ENCODE measurements at regions not wholly inside any gene's neighbourhood (a gene's known extent, or its start where the extent isn't known, plus 50 kb on each side); places are given as distances from the start of the nearest gene placed in this dataset.

- Histone ChIP-seq H3K4me1 (ENCODE audit: control insufficient read depth, insufficient read depth, low read length) (no peaks in the 10 kb centered on the region), H3K27me3 (ENCODE audit: control insufficient read depth, insufficient read depth, low read length, poor library complexity, severe bottlenecking) (no peaks in the 10 kb centered on the region), H3K9me3 (ENCODE audit: control insufficient read depth, low read length) (peaks cover 2% of the 10 kb centered on the region), H3K4me3 (ENCODE audit: insufficient read depth, low read depth, low read length) (no peak overlapping the region), H3K36me3 (ENCODE audit: control insufficient read depth, insufficient read depth, low read length) (no peaks in the 10 kb centered on the region), H3K27ac (ENCODE audit: insufficient read depth, low read depth, low read length, poor library complexity, severe bottlenecking) (no peak overlapping the region)
- WGBS, 2 experiments, result 87% methylated on average over 10 of the region's 10 CpGs
Measured at GRCh38 chr5:124941051-124942049, 194.9 kb upstream of the ZNF608 start.

GRCh38 chr5:124948062-124948753 lies 201.8 kb upstream of the ZNF608 start:
- 88 to 90% methylated on average over 9 of the region's 9 CpGs for WGBS, 2 experiments
- peaks cover 12% of the 10 kb centered on the region for H3K4me1 ChIP-seq (ENCODE audit: control insufficient read depth, insufficient read depth, low read length)

GRCh38 chr5:124948754-124949275 lies 202.4 kb upstream of the ZNF608 start:
- Histone ChIP-seq H3K9me3 (ENCODE audit: control insufficient read depth, low read length) (no peaks in the 10 kb centered on the region), H3K36me3 (ENCODE audit: control insufficient read depth, insufficient read depth, low read length) (no peaks in the 10 kb centered on the region), H3K4me1 (ENCODE audit: control insufficient read depth, insufficient read depth, low read length) (peaks cover 12% of the 10 kb centered on the region), H3K27ac (ENCODE audit: insufficient read depth, low read depth, low read length, poor library complexity, severe bottlenecking) (no peak overlapping the region), H3K27me3 (ENCODE audit: control insufficient read depth, insufficient read depth, low read length, poor library complexity, severe bottlenecking) (no peaks in the 10 kb centered on the region), H3K4me3 (ENCODE audit: insufficient read depth, low read depth, low read length) (no peak overlapping the region)
- WGBS, 2 experiments, result 73 to 75% methylated on average over 4 of the region's 4 CpGs

More at GRCh38 chr5:124948062-124948753, 201.8 kb upstream of the ZNF608 start:
- Histone ChIP-seq H3K9me3 (ENCODE audit: control insufficient read depth, low read length) (no peaks in the 10 kb centered on the region), H3K4me3 (ENCODE audit: insufficient read depth, low read depth, low read length) (no peak overlapping the region), H3K27ac (ENCODE audit: insufficient read depth, low read depth, low read length, poor library complexity, severe bottlenecking) (no peak overlapping the region), H3K27me3 (ENCODE audit: control insufficient read depth, insufficient read depth, low read length, poor library complexity, severe bottlenecking) (no peaks in the 10 kb centered on the region), H3K36me3 (ENCODE audit: control insufficient read depth, insufficient read depth, low read length) (no peaks in the 10 kb centered on the region)

DNA sequence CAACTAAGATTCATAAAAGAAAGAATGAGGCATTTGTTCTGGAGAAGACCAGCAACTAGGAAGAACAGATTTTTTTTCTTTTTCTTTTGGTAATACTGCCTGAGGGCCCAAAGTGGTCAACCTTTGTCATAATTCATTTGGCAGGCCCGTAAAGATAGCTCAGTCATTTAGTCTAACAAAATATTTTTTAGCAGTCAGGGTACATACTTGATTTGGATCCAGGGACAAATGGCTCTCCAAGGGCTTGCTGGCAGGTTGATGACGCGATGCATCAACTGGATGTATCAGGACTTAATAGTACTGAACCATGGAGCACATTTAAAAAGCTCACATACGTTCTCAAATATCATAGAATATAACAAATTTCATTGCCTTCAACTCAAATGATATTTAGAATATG lies 203.4 kb upstream of the ZNF608 start:
- Histone ChIP-seq H3K36me3 (ENCODE audit: control insufficient read depth, insufficient read depth, low read length) (no peaks in the 10 kb centered on the region), H3K4me1 (ENCODE audit: control insufficient read depth, insufficient read depth, low read length) (peaks cover 12% of the 10 kb centered on the region), H3K27ac (ENCODE audit: insufficient read depth, low read depth, low read length, poor library complexity, severe bottlenecking) (no peak overlapping the region), H3K4me3 (ENCODE audit: insufficient read depth, low read depth, low read length) (no peak overlapping the region), H3K9me3 (ENCODE audit: control insufficient read depth, low read length) (no peaks in the 10 kb centered on the region), H3K27me3 (ENCODE audit: control insufficient read depth, insufficient read depth, low read length, poor library complexity, severe bottlenecking) (no peaks in the 10 kb centered on the region)
- 92 to 94% methylated on average over 4 of the region's 4 CpGs for WGBS, 2 experiments

DNA sequence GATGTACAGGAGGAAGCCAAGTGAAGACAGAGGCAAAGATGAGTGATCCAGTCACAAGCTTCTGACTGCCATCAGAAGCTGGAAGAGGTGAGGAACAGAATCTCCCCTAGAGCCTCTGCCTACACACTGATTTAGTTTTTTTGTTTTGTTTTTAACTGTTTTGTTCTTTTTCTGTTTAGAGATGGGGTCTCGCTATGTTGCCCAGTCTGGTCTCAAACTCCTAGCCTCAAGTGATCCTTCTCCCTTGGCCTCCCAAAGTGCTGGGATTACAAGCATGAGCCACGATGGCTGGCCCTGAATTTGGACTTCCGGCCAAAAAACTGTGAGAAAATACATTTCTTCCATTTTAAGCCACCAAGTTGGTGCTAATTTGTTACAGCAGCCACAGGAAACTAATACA lies 204.7 kb upstream of the ZNF608 start:
- Histone ChIP-seq H3K4me3 (ENCODE audit: insufficient read depth, low read depth, low read length) (no peak overlapping the region), H3K9me3 (ENCODE audit: control insufficient read depth, low read length) (no peaks in the 10 kb centered on the region), H3K27ac (ENCODE audit: insufficient read depth, low read depth, low read length, poor library complexity, severe bottlenecking) (no peak overlapping the region), H3K36me3 (ENCODE audit: control insufficient read depth, insufficient read depth, low read length) (no peaks in the 10 kb centered on the region), H3K27me3 (ENCODE audit: control insufficient read depth, insufficient read depth, low read length, poor library complexity, severe bottlenecking) (no peaks in the 10 kb centered on the region), H3K4me1 (ENCODE audit: control insufficient read depth, insufficient read depth, low read length) (peaks cover 12% of the 10 kb centered on the region)
- WGBS, 2 experiments, result 84 to 95% methylated on average over 3 of the region's 3 CpGs

- H3K36me3 ChIP-seq (ENCODE audit: control insufficient read depth, insufficient read depth, low read length), result no peaks in the 10 kb centered on the region
- 96 to 97% methylated on average over 3 of the region's 3 CpGs for WGBS, 2 experiments
- H3K27ac ChIP-seq (ENCODE audit: insufficient read depth, low read depth, low read length, poor library complexity, severe bottlenecking), result no peak overlapping the region
- no peak overlapping the region for H3K4me3 ChIP-seq (ENCODE audit: insufficient read depth, low read depth, low read length)
- H3K9me3 ChIP-seq (ENCODE audit: control insufficient read depth, low read length), result no peaks in the 10 kb centered on the region
- peaks cover 12% of the 10 kb centered on the region for H3K4me1 ChIP-seq (ENCODE audit: control insufficient read depth, insufficient read depth, low read length)
- H3K27me3 ChIP-seq (ENCODE audit: control insufficient read depth, insufficient read depth, low read length, poor library complexity, severe bottlenecking), result no peaks in the 10 kb centered on the region
Measured at GRCh38 chr5:124951661-124952060, 205.2 kb upstream of the ZNF608 start.

- H3K4me3 ChIP-seq (ENCODE audit: insufficient read depth, low read depth, low read length), result no peak overlapping the region
- WGBS, 2 experiments, result 97% methylated on average over 6 to 7 of the region's 7 CpGs
- no peaks in the 10 kb centered on the region for H3K27me3 ChIP-seq (ENCODE audit: control insufficient read depth, insufficient read depth, low read length, poor library complexity, severe bottlenecking)
- H3K36me3 ChIP-seq (ENCODE audit: control insufficient read depth, insufficient read depth, low read length), result no peaks in the 10 kb centered on the region
- H3K9me3 ChIP-seq (ENCODE audit: control insufficient read depth, low read length), result no peaks in the 10 kb centered on the region
- no peak overlapping the region for H3K27ac ChIP-seq (ENCODE audit: insufficient read depth, low read depth, low read length, poor library complexity, severe bottlenecking)
- H3K4me1 ChIP-seq (ENCODE audit: control insufficient read depth, insufficient read depth, low read length), result peaks cover 12% of the 10 kb centered on the region
Measured at GRCh38 chr5:124952079-124952478, 205.6 kb upstream of the ZNF608 start.

GRCh38 chr5:124952566-124952965 lies 206.1 kb upstream of the ZNF608 start:
- H3K36me3 ChIP-seq (ENCODE audit: control insufficient read depth, insufficient read depth, low read length), result no peaks in the 10 kb centered on the region
- no peak overlapping the region for H3K4me3 ChIP-seq (ENCODE audit: insufficient read depth, low read depth, low read length)
- H3K9me3 ChIP-seq (ENCODE audit: control insufficient read depth, low read length), result no peaks in the 10 kb centered on the region
- 82 to 83% methylated on average over 2 of the region's 2 CpGs for WGBS, 2 experiments
- no peak overlapping the region for H3K27ac ChIP-seq (ENCODE audit: insufficient read depth, low read depth, low read length, poor library complexity, severe bottlenecking)
- H3K4me1 ChIP-seq (ENCODE audit: control insufficient read depth, insufficient read depth, low read length), result peaks cover 12% of the 10 kb centered on the region
- H3K27me3 ChIP-seq (ENCODE audit: control insufficient read depth, insufficient read depth, low read length, poor library complexity, severe bottlenecking), result no peaks in the 10 kb centered on the region

GRCh38 chr5:124954784-124955183 lies 208.3 kb upstream of the ZNF608 start:
- H3K27ac ChIP-seq (ENCODE audit: insufficient read depth, low read depth, low read length, poor library complexity, severe bottlenecking), result no peak overlapping the region
- WGBS, 2 experiments, result 100% methylated on average over 2 of the region's 2 CpGs

GRCh38 chr5:124956471-124957029 lies 210.1 kb upstream of the ZNF608 start:
- no peak overlapping the region for H3K27ac ChIP-seq (ENCODE audit: insufficient read depth, low read depth, low read length, poor library complexity, severe bottlenecking)
- H3K27me3 ChIP-seq (ENCODE audit: control insufficient read depth, insufficient read depth, low read length, poor library complexity, severe bottlenecking), result no peaks in the 10 kb centered on the region
- 93 to 98% methylated on average over 1 of the region's 1 CpG for WGBS, 2 experiments
- H3K36me3 ChIP-seq (ENCODE audit: control insufficient read depth, insufficient read depth, low read length), result no peaks in the 10 kb centered on the region
- H3K4me3 ChIP-seq (ENCODE audit: insufficient read depth, low read depth, low read length), result no peak overlapping the region
- no peaks in the 10 kb centered on the region for H3K9me3 ChIP-seq (ENCODE audit: control insufficient read depth, low read length)
- no peaks in the 10 kb centered on the region for H3K4me1 ChIP-seq (ENCODE audit: control insufficient read depth, insufficient read depth, low read length)

More at GRCh38 chr5:124954784-124955183, 208.3 kb upstream of the ZNF608 start:
- Histone ChIP-seq H3K9me3 (ENCODE audit: control insufficient read depth, low read length) (no peaks in the 10 kb centered on the region), H3K36me3 (ENCODE audit: control insufficient read depth, insufficient read depth, low read length) (no peaks in the 10 kb centered on the region), H3K4me1 (ENCODE audit: control insufficient read depth, insufficient read depth, low read length) (no peaks in the 10 kb centered on the region), H3K4me3 (ENCODE audit: insufficient read depth, low read depth, low read length) (no peak overlapping the region), H3K27me3 (ENCODE audit: control insufficient read depth, insufficient read depth, low read length, poor library complexity, severe bottlenecking) (no peaks in the 10 kb centered on the region)

All from ectodermal cell (in vitro differentiated cells).